ENCODE measurements at regions not wholly inside any gene's neighbourhood (a gene's known extent, or its start where the extent isn't known, plus 50 kb on each side); places are given as distances from the start of the nearest gene placed in this dataset.

- POLR2A ChIA-PET: no interaction called here
- H3K27ac ChIP-seq (ENCODE audit: low read depth, low read length): no peak overlapping the region
- Mint-ChIP-seq H3K27ac (no peak overlapping the region), H3K36me3 (peaks cover 0 to 3% (median 1%) of the 10 kb centered on the region in 3 donors), H3K27me3 (peaks cover 4 to 20% of the 10 kb centered on the region in 2 donors), H3K4me3 (no peak overlapping the region), H3K4me1 (no peaks in the 10 kb centered on the region), H3K9me3 (peaks cover 0 to 3% (median 0%) of the 10 kb centered on the region in 5 donors)
- H3K36me3 ChIP-seq (ENCODE audit: insufficient read depth, low read length): no peaks in the 10 kb centered on the region
- no peaks in the 10 kb centered on the region for H3K27me3 ChIP-seq (ENCODE audit: insufficient read depth, low read length, poor library complexity, severe bottlenecking)
- H3K4me3 ChIP-seq (ENCODE audit: low read length): no peak overlapping the region
- no peak for DNase-seq
- no peaks in the 10 kb centered on the region for H3K9me3 ChIP-seq (ENCODE audit: low read length)
- CTCF ChIA-PET: no interaction called here
- H3K4me1 ChIP-seq (ENCODE audit: insufficient read depth, low read length): no peaks in the 10 kb centered on the region
Observed at GRCh38 chr12:45596366-45596765, 133.1 kb upstream of the ARID2 start.

DNA sequence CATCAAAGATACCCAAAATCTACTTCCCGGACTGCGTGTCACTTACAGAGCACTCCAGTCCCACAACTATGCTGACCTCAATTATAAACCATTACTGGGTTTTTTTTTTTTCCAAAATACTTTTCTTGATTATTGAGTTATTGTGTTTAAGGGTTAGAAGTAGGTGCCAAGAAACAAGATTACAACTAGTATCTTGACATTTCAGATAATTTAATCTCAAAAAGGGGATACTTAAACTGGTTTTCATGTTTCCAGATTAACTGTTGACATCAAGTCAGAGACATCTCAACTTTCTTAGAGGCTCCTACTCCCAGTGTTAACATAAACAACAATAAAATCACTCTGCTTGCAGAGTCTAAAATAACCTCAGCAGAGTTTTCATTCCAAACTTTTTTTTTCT lies 131.2 kb upstream of the ARID2 start:
- H3K27ac Mint-ChIP-seq: no peak overlapping the region
- CTCF ChIA-PET: no interaction called here

DNA sequence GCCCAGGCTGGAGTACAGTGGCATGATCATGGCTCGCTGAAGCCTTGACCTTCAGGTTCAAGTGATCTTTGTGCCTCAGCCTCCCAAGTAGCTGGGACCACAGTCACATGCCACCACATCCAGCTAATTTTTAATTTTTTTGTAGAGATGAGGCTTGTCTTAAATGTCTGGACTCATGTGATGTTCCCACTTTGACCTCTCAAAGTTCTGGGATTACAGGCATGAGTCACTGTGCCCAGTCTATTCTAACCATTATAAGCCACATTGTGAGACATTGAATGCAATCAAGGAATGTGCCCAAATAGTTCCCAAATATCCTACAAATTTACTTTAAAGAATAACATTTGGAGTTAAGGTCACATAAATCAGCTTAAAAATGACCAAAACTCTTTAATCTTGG lies 130.7 kb upstream of the ARID2 start:
- Histone ChIP-seq H3K4me3 (ENCODE audit: low read length) (no peak overlapping the region), H3K9me3 (ENCODE audit: low read length) (no peaks in the 10 kb centered on the region), H3K27ac (ENCODE audit: low read depth, low read length) (no peak overlapping the region), H3K36me3 (ENCODE audit: insufficient read depth, low read length) (no peaks in the 10 kb centered on the region), H3K27me3 (ENCODE audit: insufficient read depth, low read length, poor library complexity, severe bottlenecking) (no peaks in the 10 kb centered on the region), H3K4me1 (ENCODE audit: insufficient read depth, low read length) (no peaks in the 10 kb centered on the region)
- Mint-ChIP-seq H3K27ac (no peak overlapping the region), H3K9me3 (peaks cover 0 to 3% (median 0%) of the 10 kb centered on the region in 5 donors), H3K4me3 (no peak overlapping the region), H3K36me3 (peaks cover 0 to 3% (median 1%) of the 10 kb centered on the region in 3 donors), H3K27me3 (peaks cover 0 to 17% of the 10 kb centered on the region in 2 donors), H3K4me1 (no peaks in the 10 kb centered on the region)
- no peak for DNase-seq
- POLR2A ChIA-PET: interaction anchor here (0.7 kb wide), 1 partner anchor 19 kb away, joined by 5 read pairs; no protein-coding TSS in a partner anchor
- CTCF ChIA-PET: no interaction called here

More for the DNA sequence above, 131.2 kb upstream of the ARID2 start:
- Mint-ChIP-seq H3K4me1 (no peaks in the 10 kb centered on the region), H3K27me3 (peaks cover 0 to 17% of the 10 kb centered on the region in 2 donors), H3K9me3 (peaks cover 0 to 3% (median 0%) of the 10 kb centered on the region in 5 donors), H3K36me3 (peaks cover 0 to 3% (median 1%) of the 10 kb centered on the region in 3 donors), H3K4me3 (no peak overlapping the region)
- POLR2A ChIA-PET: interaction anchor here (0.7 kb wide), 1 partner anchor 19 kb away, joined by 5 read pairs; no protein-coding TSS in a partner anchor
- H3K27me3 ChIP-seq (ENCODE audit: insufficient read depth, low read length, poor library complexity, severe bottlenecking): no peaks in the 10 kb centered on the region
- no peaks in the 10 kb centered on the region for H3K36me3 ChIP-seq (ENCODE audit: insufficient read depth, low read length)
- no peaks in the 10 kb centered on the region for H3K9me3 ChIP-seq (ENCODE audit: low read length)
- no peak overlapping the region for H3K27ac ChIP-seq (ENCODE audit: low read depth, low read length)
- H3K4me3 ChIP-seq (ENCODE audit: low read length): no peak overlapping the region
- no peak for DNase-seq
- H3K4me1 ChIP-seq (ENCODE audit: insufficient read depth, low read length): no peaks in the 10 kb centered on the region

DNA sequence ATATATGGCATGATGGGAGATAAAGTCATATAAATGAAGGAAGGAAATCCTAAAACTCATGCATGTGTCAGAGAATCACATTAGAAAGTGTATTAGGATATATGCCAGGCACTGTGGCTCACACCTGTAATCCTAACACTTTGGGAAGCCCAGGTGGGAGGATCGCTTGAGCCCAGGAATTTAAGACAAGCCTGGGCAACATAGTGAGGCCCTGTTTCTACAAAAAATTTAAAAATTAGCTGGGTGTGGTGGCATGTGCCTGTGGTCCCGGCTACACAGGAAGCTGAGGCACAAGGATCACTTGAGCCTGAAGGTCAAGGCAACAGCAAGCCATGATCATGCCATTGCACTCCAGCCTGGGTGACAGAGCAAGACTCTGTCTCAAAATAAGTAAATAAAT lies 130.3 kb upstream of the ARID2 start:
- no peak overlapping the region for H3K4me3 Mint-ChIP-seq
- H3K27ac ChIP-seq (ENCODE audit: low read depth, low read length): no peak overlapping the region
- H3K27me3 Mint-ChIP-seq: peaks cover 0 to 17% of the 10 kb centered on the region in 2 donors

DNA sequence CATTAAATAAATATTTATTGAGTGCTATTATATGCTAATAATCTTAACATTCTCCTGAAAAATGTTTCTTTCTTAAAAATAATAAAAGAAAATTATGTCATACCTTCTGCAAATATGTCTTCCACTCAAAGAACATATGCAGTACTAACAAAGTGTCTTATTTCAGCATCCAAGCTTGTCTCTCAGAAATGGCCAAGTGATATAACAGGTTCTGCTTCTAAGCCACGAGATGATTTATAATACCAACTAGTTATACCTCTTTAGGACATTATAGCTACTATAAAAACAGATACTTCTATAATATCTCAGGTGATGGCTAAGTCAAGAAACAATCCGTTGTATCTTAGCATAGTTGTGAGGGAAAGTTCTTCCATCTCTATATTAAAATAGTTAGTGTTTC lies 128.1 kb upstream of the ARID2 start:
- Mint-ChIP-seq H3K9me3 (peaks cover 8 to 12% (median 9%) of the 10 kb centered on the region in 5 donors), H3K27me3 (peaks cover 2 to 17% of the 10 kb centered on the region in 2 donors), H3K36me3 (peaks cover 0 to 15% (median 1%) of the 10 kb centered on the region in 3 donors), H3K27ac (no peak overlapping the region), H3K4me1 (no peaks in the 10 kb centered on the region), H3K4me3 (no peak overlapping the region)
- H3K36me3 ChIP-seq (ENCODE audit: insufficient read depth, low read length): no peaks in the 10 kb centered on the region
- CTCF ChIA-PET: no interaction called here
- H3K27me3 ChIP-seq (ENCODE audit: insufficient read depth, low read length, poor library complexity, severe bottlenecking): no peaks in the 10 kb centered on the region
- no peak for DNase-seq
- H3K4me3 ChIP-seq (ENCODE audit: low read length): no peak overlapping the region
- POLR2A ChIA-PET: no interaction called here
- no peaks in the 10 kb centered on the region for H3K9me3 ChIP-seq (ENCODE audit: low read length)
- no peaks in the 10 kb centered on the region for H3K4me1 ChIP-seq (ENCODE audit: insufficient read depth, low read length)
- H3K27ac ChIP-seq (ENCODE audit: low read depth, low read length): no peak overlapping the region

More for the DNA sequence above, 130.3 kb upstream of the ARID2 start:
- no peaks in the 10 kb centered on the region for H3K36me3 ChIP-seq (ENCODE audit: insufficient read depth, low read length)
- DNase-seq: no peak
- no peak overlapping the region for H3K4me3 ChIP-seq (ENCODE audit: low read length)
- Mint-ChIP-seq H3K36me3 (peaks cover 0 to 3% (median 1%) of the 10 kb centered on the region in 3 donors), H3K27ac (no peak overlapping the region), H3K4me1 (no peaks in the 10 kb centered on the region), H3K9me3 (peaks cover 0 to 3% (median 0%) of the 10 kb centered on the region in 5 donors)
- no peaks in the 10 kb centered on the region for H3K9me3 ChIP-seq (ENCODE audit: low read length)
- H3K4me1 ChIP-seq (ENCODE audit: insufficient read depth, low read length): no peaks in the 10 kb centered on the region
- ChIA-PET CTCF (no interaction called here), POLR2A (interaction anchor here (0.7 kb wide), 1 partner anchor 20 kb away, joined by 5 read pairs; no protein-coding TSS in a partner anchor)
- no peaks in the 10 kb centered on the region for H3K27me3 ChIP-seq (ENCODE audit: insufficient read depth, low read length, poor library complexity, severe bottlenecking)

GRCh38 chr12:45601888-45602287 lies 127.6 kb upstream of the ARID2 start:
- no peaks in the 10 kb centered on the region for H3K27me3 ChIP-seq (ENCODE audit: insufficient read depth, low read length, poor library complexity, severe bottlenecking)
- H3K36me3 ChIP-seq (ENCODE audit: insufficient read depth, low read length): no peaks in the 10 kb centered on the region
- DNase-seq: no peak
- Mint-ChIP-seq H3K27ac (no peak overlapping the region), H3K27me3 (peaks cover 2 to 12% of the 10 kb centered on the region in 2 donors), H3K9me3 (peaks cover 8 to 12% (median 9%) of the 10 kb centered on the region in 5 donors), H3K4me3 (no peak overlapping the region), H3K36me3 (peaks cover 0 to 13% (median 1%) of the 10 kb centered on the region in 3 donors), H3K4me1 (no peaks in the 10 kb centered on the region)
- no peaks in the 10 kb centered on the region for H3K4me1 ChIP-seq (ENCODE audit: insufficient read depth, low read length)
- H3K27ac ChIP-seq (ENCODE audit: low read depth, low read length): no peak overlapping the region
- no peaks in the 10 kb centered on the region for H3K9me3 ChIP-seq (ENCODE audit: low read length)
- CTCF ChIA-PET: no interaction called here
- POLR2A ChIA-PET: no interaction called here
- H3K4me3 ChIP-seq (ENCODE audit: low read length): no peak overlapping the region

- H3K9me3 Mint-ChIP-seq: peaks cover 8 to 12% (median 9%) of the 10 kb centered on the region in 5 donors
- Histone ChIP-seq H3K36me3 (ENCODE audit: insufficient read depth, low read length) (no peaks in the 10 kb centered on the region), H3K27ac (ENCODE audit: low read depth, low read length) (no peak overlapping the region), H3K4me3 (ENCODE audit: low read length) (no peak overlapping the region), H3K27me3 (ENCODE audit: insufficient read depth, low read length, poor library complexity, severe bottlenecking) (no peaks in the 10 kb centered on the region), H3K9me3 (ENCODE audit: low read length) (no peaks in the 10 kb centered on the region), H3K4me1 (ENCODE audit: insufficient read depth, low read length) (no peaks in the 10 kb centered on the region)
- no peaks in the 10 kb centered on the region for H3K4me1 Mint-ChIP-seq
- DNase-seq: no peak
- no peak overlapping the region for H3K27ac Mint-ChIP-seq
- POLR2A ChIA-PET: no interaction called here
- H3K4me3 Mint-ChIP-seq: no peak overlapping the region
- peaks cover 2 to 12% of the 10 kb centered on the region in 2 donors for H3K27me3 Mint-ChIP-seq
- peaks cover 0 to 13% (median 0%) of the 10 kb centered on the region in 3 donors for H3K36me3 Mint-ChIP-seq
- CTCF ChIA-PET: interaction anchor here (0.9 to 1.1 kb wide), 2 partner anchors 8 to 50 kb away, joined by 3 to 4 read pairs; no protein-coding TSS in a partner anchor
Observed at GRCh38 chr12:45605624-45606023, 123.9 kb upstream of the ARID2 start.

DNA sequence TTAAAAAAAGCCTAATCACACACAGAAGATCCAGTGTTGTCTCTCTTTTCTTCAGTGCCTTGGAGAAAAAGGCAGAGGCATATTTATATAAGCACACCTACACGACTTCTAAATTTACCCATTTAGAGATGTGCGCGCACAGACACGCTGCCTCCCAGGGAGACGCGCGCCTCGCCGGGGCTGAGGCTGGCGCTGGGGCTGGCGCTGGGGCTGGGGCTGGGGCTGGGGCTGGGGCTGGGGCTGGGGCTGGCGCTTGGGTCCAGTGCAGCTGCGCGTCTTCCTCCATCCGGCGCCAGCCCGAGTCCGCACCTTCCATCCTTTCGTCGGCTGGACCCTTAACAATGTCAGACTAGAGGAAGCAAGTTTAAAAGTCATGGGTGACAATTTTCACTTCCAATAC lies 118.4 kb upstream of the ARID2 start:
- no peak overlapping the region for H3K4me3 ChIP-seq (ENCODE audit: low read length)
- H3K27me3 Mint-ChIP-seq: peaks cover 0 to 7% of the 10 kb centered on the region in 2 donors
- no peaks in the 10 kb centered on the region for H3K9me3 ChIP-seq (ENCODE audit: low read length)
- DNase-seq: no peak
- H3K36me3 Mint-ChIP-seq: no peaks in the 10 kb centered on the region
- CTCF ChIA-PET: no interaction called here
- H3K27ac ChIP-seq (ENCODE audit: low read depth, low read length): no peak overlapping the region
- H3K4me3 Mint-ChIP-seq: peak overlapping the region in 1 of 7 donors; percentile 9
- no peaks in the 10 kb centered on the region for H3K4me1 ChIP-seq (ENCODE audit: insufficient read depth, low read length)
- peaks cover 0 to 7% (median 5%) of the 10 kb centered on the region in 3 donors for H3K4me1 Mint-ChIP-seq
- POLR2A ChIA-PET: no interaction called here
- no peaks in the 10 kb centered on the region for H3K9me3 Mint-ChIP-seq
- H3K27me3 ChIP-seq (ENCODE audit: insufficient read depth, low read length, poor library complexity, severe bottlenecking): no peaks in the 10 kb centered on the region
- H3K36me3 ChIP-seq (ENCODE audit: insufficient read depth, low read length): no peaks in the 10 kb centered on the region
- H3K27ac Mint-ChIP-seq: no peak overlapping the region

Measured in CD8-positive, alpha-beta memory T cell (primary cell).